Adipocyte (in vitro differentiated cells): ENCODE measurements at regions not wholly inside any gene's neighbourhood (a gene's known extent, or its start where the extent isn't known, plus 50 kb on each side); places are given as distances from the start of the nearest gene placed in this dataset.
"Not testable (repeated sequence)": the region's sequence is repeated elsewhere in the genome, so short reads cannot be mapped to it uniquely, and the experiment has no call there.

Source experiments
- DNase-seq: peaks from one replicate; pipeline ENCODE4 v3.0.0-alpha.2; 2015; ENCODE audit warnings: low read depth
- H3K27me3 ChIP-seq: replicated peaks from 2 replicates; pipeline ENCODE4 v1.7.0; 2013; ENCODE audit warnings: mild to moderate bottlenecking, low read length, moderate library complexity; ENCODE audit not compliant: control insufficient read depth, insufficient read depth
- H3K36me3 ChIP-seq: 2 replicates; pipeline ENCODE4 v1.7.0; 2013; ENCODE audit warnings: low read length, mild to moderate bottlenecking, moderate library complexity; ENCODE audit not compliant: control insufficient read depth, insufficient read depth, severe bottlenecking
- H3K4me1 ChIP-seq: 2 replicates; pipeline ENCODE4 v1.7.0; 2013; ENCODE audit warnings: mild to moderate bottlenecking, low read length, moderate library complexity; ENCODE audit not compliant: control insufficient read depth, insufficient read depth
- H3K4me3 ChIP-seq: 2 replicates; pipeline ENCODE4 v1.7.0; 2013; ENCODE audit warnings: mild to moderate bottlenecking, low read length, moderate library complexity
- H3K9ac ChIP-seq: 2 replicates; pipeline ENCODE4 v1.7.0; 2013; ENCODE audit warnings: mild to moderate bottlenecking, low read length, moderate library complexity
- H3K9me3 ChIP-seq: 2 replicates; pipeline ENCODE4 v1.7.0; 2013; ENCODE audit warnings: mild to moderate bottlenecking, low read length, moderate library complexity; ENCODE audit not compliant: control insufficient read depth

GRCh38 chr3:103184772-103185171 lies 750.0 kb downstream of the ZPLD1 start:
- DNase-seq: no peak
- Histone ChIP-seq H3K4me1 (no peaks in the 10 kb centered on the region), H3K27me3 (no peaks in the 10 kb centered on the region), H3K4me3 (no peak overlapping the region), H3K36me3 (no peaks in the 10 kb centered on the region), H3K9me3 (peaks cover 5% of the 10 kb centered on the region), H3K9ac (no peak overlapping the region)

GRCh38 chr3:103189941-103190340 lies 755.1 kb downstream of the ZPLD1 start:
- no peaks in the 10 kb centered on the region for H3K36me3 ChIP-seq
- peak; percentile 48 for DNase-seq
- no peak overlapping the region for H3K4me3 ChIP-seq
- H3K9ac ChIP-seq: no peak overlapping the region
- no peaks in the 10 kb centered on the region for H3K4me1 ChIP-seq
- peaks cover 3% of the 10 kb centered on the region for H3K9me3 ChIP-seq
- no peaks in the 10 kb centered on the region for H3K27me3 ChIP-seq

- no peaks in the 10 kb centered on the region for H3K36me3 ChIP-seq
- no peaks in the 10 kb centered on the region for H3K27me3 ChIP-seq
- H3K4me1 ChIP-seq: no peaks in the 10 kb centered on the region
- no peaks in the 10 kb centered on the region for H3K9me3 ChIP-seq
- peak; percentile 88 for DNase-seq
- H3K4me3 ChIP-seq: no peak overlapping the region
- H3K9ac ChIP-seq: no peak overlapping the region
Observed at GRCh38 chr3:103195216-103195615, 760.4 kb downstream of the ZPLD1 start.

GRCh38 chr3:103203441-103203840 lies 768.6 kb downstream of the ZPLD1 start:
- Histone ChIP-seq H3K4me1 (no peaks in the 10 kb centered on the region), H3K9ac (no peak overlapping the region), H3K4me3 (no peak overlapping the region), H3K36me3 (no peaks in the 10 kb centered on the region), H3K9me3 (no peaks in the 10 kb centered on the region), H3K27me3 (no peaks in the 10 kb centered on the region)
- no peak for DNase-seq

- H3K4me1 ChIP-seq: no peaks in the 10 kb centered on the region
- no peak overlapping the region for H3K4me3 ChIP-seq
- no peaks in the 10 kb centered on the region for H3K36me3 ChIP-seq
- no peaks in the 10 kb centered on the region for H3K27me3 ChIP-seq
- DNase-seq: no peak
- H3K9ac ChIP-seq: no peak overlapping the region
- H3K9me3 ChIP-seq: no peaks in the 10 kb centered on the region
Observed at GRCh38 chr3:103210583-103210982, 775.8 kb downstream of the ZPLD1 start.

GRCh38 chr3:103218146-103218545 lies 783.3 kb downstream of the ZPLD1 start:
- DNase-seq: peak; percentile 3
- Histone ChIP-seq H3K36me3 (no peaks in the 10 kb centered on the region), H3K27me3 (no peaks in the 10 kb centered on the region), H3K4me1 (no peaks in the 10 kb centered on the region), H3K9ac (no peak overlapping the region), H3K9me3 (no peaks in the 10 kb centered on the region), H3K4me3 (no peak overlapping the region)

GRCh38 chr3:103218793-103219192 lies 784.0 kb downstream of the ZPLD1 start:
- Histone ChIP-seq H3K36me3 (no peaks in the 10 kb centered on the region), H3K4me3 (no peak overlapping the region), H3K4me1 (no peaks in the 10 kb centered on the region), H3K9me3 (no peaks in the 10 kb centered on the region), H3K27me3 (no peaks in the 10 kb centered on the region), H3K9ac (no peak overlapping the region)
- peak; percentile 4 for DNase-seq

GRCh38 chr3:103227651-103228050 lies 792.8 kb downstream of the ZPLD1 start:
- H3K27me3 ChIP-seq: no peaks in the 10 kb centered on the region
- H3K4me3 ChIP-seq: no peak overlapping the region
- DNase-seq: no peak

GRCh38 chr3:103247459-103247858 lies 812.6 kb downstream of the ZPLD1 start:
- H3K4me1 ChIP-seq: no peaks in the 10 kb centered on the region
- H3K4me3 ChIP-seq: no peak overlapping the region
- no peaks in the 10 kb centered on the region for H3K27me3 ChIP-seq
- no peak overlapping the region for H3K9ac ChIP-seq
- DNase-seq: no peak
- no peaks in the 10 kb centered on the region for H3K9me3 ChIP-seq
- no peaks in the 10 kb centered on the region for H3K36me3 ChIP-seq

More at GRCh38 chr3:103227651-103228050, 792.8 kb downstream of the ZPLD1 start:
- H3K9ac ChIP-seq: no peak overlapping the region
- H3K36me3 ChIP-seq: no peaks in the 10 kb centered on the region
- H3K9me3 ChIP-seq: no peaks in the 10 kb centered on the region
- no peaks in the 10 kb centered on the region for H3K4me1 ChIP-seq

- DNase-seq, H3K9ac ChIP-seq: not testable (repeated sequence)
Observed at GRCh38 chr3:103254827-103255226, 820.0 kb downstream of the ZPLD1 start.

GRCh38 chr3:103269287-103269686 lies 834.5 kb downstream of the ZPLD1 start:
- Histone ChIP-seq H3K27me3 (no peaks in the 10 kb centered on the region), H3K4me3 (no peak overlapping the region), H3K4me1 (no peaks in the 10 kb centered on the region), H3K36me3 (no peaks in the 10 kb centered on the region), H3K9me3 (no peaks in the 10 kb centered on the region), H3K9ac (no peak overlapping the region)
- no peak for DNase-seq

More at GRCh38 chr3:103254827-103255226, 820.0 kb downstream of the ZPLD1 start:
- not testable (repeated sequence) for H3K4me3 ChIP-seq, H3K27me3 ChIP-seq, H3K36me3 ChIP-seq, H3K4me1 ChIP-seq, H3K9me3 ChIP-seq

GRCh38 chr3:103271575-103271974 lies 836.8 kb downstream of the ZPLD1 start:
- Histone ChIP-seq H3K4me1 (no peaks in the 10 kb centered on the region), H3K9ac (no peak overlapping the region), H3K36me3 (no peaks in the 10 kb centered on the region), H3K9me3 (no peaks in the 10 kb centered on the region), H3K27me3 (no peaks in the 10 kb centered on the region), H3K4me3 (no peak overlapping the region)
- DNase-seq: no peak
